Activated T-helper 17 cell treated with anti-CD3 and anti-CD28 coated beads, Interleukin-2, amount 50 U/mL, for 72 hours (primary cell): ENCODE measurements at regions not wholly inside any gene's neighbourhood (a gene's known extent, or its start where the extent isn't known, plus 50 kb on each side); places are given as distances from the start of the nearest gene placed in this dataset.

ENCODE experiments used
- ATAC-seq: fragments of 150-1000 bp; cut with Tn5 transposase; replicated peaks from 2 replicates; pipeline ENCODE4 v1.10.0; 2021; ENCODE audit warnings: mild to moderate bottlenecking, moderate library complexity
- H3K27ac Mint-ChIP-seq: one replicate; pipeline ENCODE4 v1.8.0; 2022; ENCODE audit warnings: mixed read lengths
- H3K27me3 Mint-ChIP-seq: one replicate; pipeline ENCODE4 v1.8.0; 2022; ENCODE audit warnings: mixed read lengths
- H3K36me3 Mint-ChIP-seq: one replicate; pipeline ENCODE4 v1.8.0; 2022; ENCODE audit warnings: low read depth, mild to moderate bottlenecking, mixed read lengths
- H3K4me1 Mint-ChIP-seq: one replicate; pipeline ENCODE4 v1.8.0; 2022; ENCODE audit warnings: mixed read lengths
- H3K4me3 Mint-ChIP-seq: one replicate; pipeline ENCODE4 v1.8.0; 2022; ENCODE audit warnings: mild to moderate bottlenecking, mixed read lengths
- H3K9me3 Mint-ChIP-seq: one replicate; pipeline ENCODE4 v1.8.0; 2022; ENCODE audit warnings: mixed read lengths

- Mint-ChIP-seq H3K36me3 (no peaks in the 10 kb centered on the region), H3K27ac (no peak overlapping the region), H3K4me1 (no peaks in the 10 kb centered on the region), H3K4me3 (no peak overlapping the region), H3K9me3 (peaks cover 3% of the 10 kb centered on the region), H3K27me3 (peaks cover 60% of the 10 kb centered on the region)
- ATAC-seq: no peak
These were observed 127.6 kb downstream of the WDR11 start for GRCh38 chr10:120978589-120979252.

- H3K27ac Mint-ChIP-seq: no peak overlapping the region
- ATAC-seq: no peak
- no peaks in the 10 kb centered on the region for H3K36me3 Mint-ChIP-seq
- no peaks in the 10 kb centered on the region for H3K4me1 Mint-ChIP-seq
- no peaks in the 10 kb centered on the region for H3K9me3 Mint-ChIP-seq
- no peak overlapping the region for H3K4me3 Mint-ChIP-seq
- peaks cover 50% of the 10 kb centered on the region for H3K27me3 Mint-ChIP-seq
These were observed 128.5 kb downstream of the WDR11 start for GRCh38 chr10:120979435-120980278.

DNA sequence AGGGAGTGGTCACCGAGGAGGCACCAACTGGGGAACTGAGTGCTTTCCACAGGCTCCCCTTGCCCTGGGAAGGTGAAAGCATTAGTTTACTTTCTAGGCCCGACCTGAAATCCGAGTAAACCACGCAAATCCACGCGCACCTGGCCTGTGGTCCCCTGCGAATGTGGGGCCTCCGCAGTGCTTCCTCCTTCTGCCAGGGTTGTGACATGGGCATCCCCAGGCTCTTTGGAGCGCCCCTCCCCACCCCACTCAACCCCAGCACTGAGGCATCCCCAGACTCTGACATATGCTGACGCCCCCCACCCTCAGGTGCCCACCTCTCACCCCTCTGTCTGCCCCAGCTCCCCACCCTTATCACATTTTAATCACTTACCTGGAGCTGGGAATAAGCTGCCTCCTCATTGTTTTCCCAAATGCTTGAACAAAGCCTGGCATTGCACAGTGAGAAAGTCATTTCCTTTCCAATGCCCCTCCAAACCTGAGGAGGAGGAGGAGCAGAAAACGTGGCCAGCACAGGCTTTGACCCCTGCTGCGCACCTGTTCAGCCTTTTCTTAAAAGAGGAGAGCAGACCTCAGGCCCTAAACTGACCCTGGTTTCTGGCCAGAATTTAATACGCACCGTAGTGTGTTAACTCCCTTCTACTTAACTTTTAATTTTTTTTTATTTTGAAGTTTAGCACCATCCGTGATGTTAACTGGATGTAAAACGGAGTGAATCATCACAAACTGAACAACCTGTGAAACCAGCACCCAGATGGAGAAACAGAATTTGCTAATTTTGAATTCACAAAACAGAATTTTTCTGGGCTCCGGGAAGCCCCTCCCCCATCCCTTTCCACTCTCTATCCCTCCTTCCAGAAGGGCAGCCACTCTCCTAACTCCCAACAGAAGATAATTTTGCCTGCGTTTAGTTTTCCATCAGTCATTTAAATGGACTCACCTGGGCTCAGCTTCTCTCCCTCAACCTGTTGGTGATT is 129.4 kb downstream of the WDR11 start:
- no peaks in the 10 kb centered on the region for H3K36me3 Mint-ChIP-seq
- no peak for ATAC-seq

DNA sequence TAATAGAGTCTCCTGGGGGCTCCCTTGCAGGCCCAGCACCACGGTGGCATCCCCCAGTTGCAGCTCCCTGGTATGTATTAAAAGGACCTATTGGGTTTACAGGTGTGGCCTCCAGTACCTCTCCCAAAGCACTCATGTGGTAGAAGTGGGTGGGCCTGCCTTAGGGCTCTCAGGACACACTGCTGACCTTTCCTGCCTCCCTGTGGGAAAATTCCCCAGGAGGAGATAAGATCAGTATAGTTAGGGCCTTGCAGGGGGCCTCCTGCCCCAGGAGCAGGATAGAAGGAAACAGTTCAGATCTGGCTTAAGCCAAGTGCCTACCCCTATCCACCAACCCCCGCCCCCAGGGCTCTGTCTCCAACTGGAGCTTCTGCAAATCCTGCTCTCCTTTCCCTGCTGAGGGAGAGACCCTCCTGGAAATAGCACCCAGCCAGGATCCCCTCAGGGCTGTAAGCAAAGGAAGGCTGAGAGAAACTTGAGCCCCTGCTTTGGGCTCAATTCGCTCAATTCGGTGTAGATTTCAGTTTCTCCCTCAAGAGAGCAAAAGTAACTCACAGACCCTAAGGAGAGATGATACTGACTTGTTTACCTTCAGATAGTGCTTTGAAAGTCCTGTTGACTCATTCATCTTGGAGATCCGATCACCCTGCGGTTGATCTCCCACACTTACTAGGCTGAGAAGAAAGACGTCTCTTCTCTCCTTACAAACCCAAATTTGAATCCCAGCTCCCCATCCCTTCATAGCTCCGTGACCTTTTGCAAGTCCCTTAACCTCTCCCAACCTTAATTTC is 130.6 kb downstream of the WDR11 start:
- Mint-ChIP-seq H3K4me3 (no peak overlapping the region), H3K36me3 (no peaks in the 10 kb centered on the region), H3K4me1 (peaks cover under 1% of the 10 kb centered on the region), H3K27me3 (peaks cover 36% of the 10 kb centered on the region), H3K27ac (no peak overlapping the region), H3K9me3 (peaks cover 3% of the 10 kb centered on the region)
- no peak for ATAC-seq

More for the DNA sequence above, 129.4 kb downstream of the WDR11 start:
- no peak overlapping the region for H3K4me3 Mint-ChIP-seq
- H3K4me1 Mint-ChIP-seq: no peaks in the 10 kb centered on the region
- no peak overlapping the region for H3K27ac Mint-ChIP-seq
- H3K27me3 Mint-ChIP-seq: peaks cover 47% of the 10 kb centered on the region
- peaks cover 3% of the 10 kb centered on the region for H3K9me3 Mint-ChIP-seq

GRCh38 chr10:120982507-120982906 is 131.3 kb downstream of the WDR11 start:
- no peak overlapping the region for H3K27ac Mint-ChIP-seq
- peaks cover 7% of the 10 kb centered on the region for H3K4me1 Mint-ChIP-seq
- peaks cover 10% of the 10 kb centered on the region for H3K9me3 Mint-ChIP-seq
- H3K36me3 Mint-ChIP-seq: no peaks in the 10 kb centered on the region
- H3K4me3 Mint-ChIP-seq: no peak overlapping the region
- H3K27me3 Mint-ChIP-seq: peaks cover 39% of the 10 kb centered on the region
- no peak for ATAC-seq

GRCh38 chr10:120983721-120984120 is 132.6 kb downstream of the WDR11 start:
- Mint-ChIP-seq H3K4me3 (no peak overlapping the region), H3K27me3 (peaks cover 30% of the 10 kb centered on the region), H3K4me1 (peaks cover 7% of the 10 kb centered on the region), H3K36me3 (no peaks in the 10 kb centered on the region), H3K27ac (no peak overlapping the region), H3K9me3 (peaks cover 10% of the 10 kb centered on the region)
- no peak for ATAC-seq

- no peak overlapping the region for H3K27ac Mint-ChIP-seq
- peaks cover 7% of the 10 kb centered on the region for H3K4me1 Mint-ChIP-seq
- ATAC-seq: no peak
- peaks cover 30% of the 10 kb centered on the region for H3K27me3 Mint-ChIP-seq
- H3K9me3 Mint-ChIP-seq: peaks cover 15% of the 10 kb centered on the region
- H3K4me3 Mint-ChIP-seq: no peak overlapping the region
- no peaks in the 10 kb centered on the region for H3K36me3 Mint-ChIP-seq
These were observed 133.1 kb downstream of the WDR11 start for GRCh38 chr10:120984221-120984620.

- no peaks in the 10 kb centered on the region for H3K36me3 Mint-ChIP-seq
- H3K27me3 Mint-ChIP-seq: peaks cover 16% of the 10 kb centered on the region
- H3K4me3 Mint-ChIP-seq: no peak overlapping the region
- peaks cover 16% of the 10 kb centered on the region for H3K9me3 Mint-ChIP-seq
- H3K27ac Mint-ChIP-seq: no peak overlapping the region
- no peak for ATAC-seq
- H3K4me1 Mint-ChIP-seq: peaks cover 7% of the 10 kb centered on the region
These were observed 136.2 kb downstream of the WDR11 start for GRCh38 chr10:120987359-120987758.

- peaks cover 7% of the 10 kb centered on the region for H3K4me1 Mint-ChIP-seq
- peaks cover 16% of the 10 kb centered on the region for H3K9me3 Mint-ChIP-seq
- no peak overlapping the region for H3K27ac Mint-ChIP-seq
- H3K36me3 Mint-ChIP-seq: no peaks in the 10 kb centered on the region
- no peak overlapping the region for H3K4me3 Mint-ChIP-seq
- no peak for ATAC-seq
- peaks cover 7% of the 10 kb centered on the region for H3K27me3 Mint-ChIP-seq
These were observed 137.6 kb downstream of the WDR11 start for GRCh38 chr10:120988751-120989150.

DNA sequence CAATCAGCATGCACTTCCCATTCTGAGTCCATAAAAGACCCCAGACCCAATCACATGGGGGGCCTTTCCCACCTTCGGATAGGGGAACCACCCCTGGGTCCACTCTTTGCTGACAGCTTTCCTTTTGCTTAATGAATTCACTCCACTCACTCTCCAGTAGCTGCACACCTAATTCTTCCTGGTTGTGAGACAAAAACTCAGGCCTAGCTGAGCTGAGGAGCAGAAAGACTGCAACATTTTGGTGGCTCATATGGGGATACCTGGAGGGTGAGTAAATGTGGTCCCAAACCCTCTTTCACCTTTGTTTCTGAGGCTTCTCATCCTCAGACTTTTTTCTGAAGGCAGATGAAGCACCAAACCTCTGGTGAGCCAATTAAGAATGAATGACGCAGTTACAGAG is 138.1 kb downstream of the WDR11 start:
- H3K4me1 Mint-ChIP-seq: peaks cover 7% of the 10 kb centered on the region
- H3K9me3 Mint-ChIP-seq: peaks cover 16% of the 10 kb centered on the region
- H3K36me3 Mint-ChIP-seq: no peaks in the 10 kb centered on the region
- ATAC-seq: no peak
- H3K4me3 Mint-ChIP-seq: no peak overlapping the region
- H3K27ac Mint-ChIP-seq: no peak overlapping the region
- peaks cover 7% of the 10 kb centered on the region for H3K27me3 Mint-ChIP-seq

DNA sequence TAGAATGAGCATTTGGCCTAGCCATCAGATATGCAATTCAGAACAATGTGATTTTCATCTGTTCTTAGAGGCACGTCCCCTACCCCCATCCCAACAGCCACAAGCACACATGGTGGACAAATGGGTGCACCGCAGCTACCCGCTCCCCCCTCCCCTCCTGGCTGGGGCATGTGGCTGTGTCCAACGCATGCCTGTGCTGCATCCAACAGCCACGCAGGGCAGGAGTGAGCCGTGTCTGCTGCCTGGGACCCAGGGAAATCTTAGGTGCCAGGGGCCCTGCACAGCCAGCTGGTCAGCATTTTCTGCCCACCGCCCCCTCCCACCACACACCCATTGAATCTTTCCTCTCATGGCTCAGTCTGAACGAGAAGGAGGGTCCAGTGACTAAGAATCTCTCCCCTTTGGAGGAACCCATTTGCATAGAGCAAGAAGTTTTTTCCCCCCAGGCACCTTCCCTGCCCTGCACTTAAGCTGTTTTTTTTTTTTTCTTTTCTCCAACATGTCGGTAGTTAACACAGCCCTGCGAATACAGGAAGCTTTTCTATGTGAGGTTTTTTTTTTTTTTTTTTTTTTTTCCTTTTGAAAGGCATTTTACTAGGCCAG is 138.9 kb downstream of the WDR11 start:
- Mint-ChIP-seq H3K36me3 (no peaks in the 10 kb centered on the region), H3K9me3 (peaks cover 13% of the 10 kb centered on the region), H3K4me3 (no peak overlapping the region), H3K27ac (no peak overlapping the region), H3K27me3 (peaks cover 7% of the 10 kb centered on the region), H3K4me1 (peaks cover 7% of the 10 kb centered on the region)
- ATAC-seq: no peak

GRCh38 chr10:120990831-120991230 is 139.7 kb downstream of the WDR11 start:
- Mint-ChIP-seq H3K27ac (no peak overlapping the region), H3K4me1 (peaks cover 7% of the 10 kb centered on the region), H3K4me3 (no peak overlapping the region), H3K27me3 (peaks cover 7% of the 10 kb centered on the region), H3K9me3 (peaks cover 13% of the 10 kb centered on the region), H3K36me3 (no peaks in the 10 kb centered on the region)
- ATAC-seq: no peak

GRCh38 chr10:120993089-120993488 is 141.9 kb downstream of the WDR11 start:
- peaks cover 6% of the 10 kb centered on the region for H3K27me3 Mint-ChIP-seq
- H3K27ac Mint-ChIP-seq: no peak overlapping the region
- ATAC-seq: no peak
- peaks cover 7% of the 10 kb centered on the region for H3K9me3 Mint-ChIP-seq
- H3K36me3 Mint-ChIP-seq: no peaks in the 10 kb centered on the region
- H3K4me3 Mint-ChIP-seq: no peak overlapping the region
- no peaks in the 10 kb centered on the region for H3K4me1 Mint-ChIP-seq
